ENCODE measurements at regions not wholly inside any gene's neighbourhood (a gene's known extent, or its start where the extent isn't known, plus 50 kb on each side); places are given as distances from the start of the nearest gene placed in this dataset.

- TF ChIP-seq CTCF (IDR thresholded peaks at IDR 0.05; ENCODE audit: low read depth, low read length), result no peak
- TF ChIP-seq POLR2A (IDR thresholded peaks at IDR 0.05; ENCODE audit: extremely low read depth, insufficient read length), result no peak
- no peak for TF ChIP-seq MYC (IDR thresholded peaks at IDR 0.05; ENCODE audit: low read depth, low read length)
Measured at GRCh38 chr12:124679047-124679446, 111.6 kb upstream of the NCOR2 start.

All from NB4 (cell line).